DOHH2 (cell line): ENCODE measurements at regions not wholly inside any gene's neighbourhood (a gene's known extent, or its start where the extent isn't known, plus 50 kb on each side); places are given as distances from the start of the nearest gene placed in this dataset.
A peak's percentile ranks its signal among the peaks of the same experiment; 100 is the strongest.

ENCODE experiments used
- H3F3A ChIP-seq: fragments of 200-600 bp; sonication (generic), shearing (Covaris generic); 2 replicates; pipeline ENCODE4 v1.6.0; 2016; ENCODE audit warnings: antibody characterized with exemption, mild to moderate bottlenecking; ENCODE audit not compliant: control insufficient read depth, insufficient read depth
- H3K27ac ChIP-seq: fragments of 200-600 bp; sonication (generic); 2 replicates; pipeline ENCODE4 v1.5.1; 2014; ENCODE audit warnings: low read depth, mild to moderate bottlenecking, low read length, moderate library complexity
- H3K27me3 ChIP-seq: fragments of 200-600 bp; sonication (generic); 2 replicates; pipeline ENCODE4 v1.6.1; 2014; ENCODE audit warnings: mild to moderate bottlenecking, low read length, mixed read lengths; ENCODE audit not compliant: control insufficient read depth
- H3K36me3 ChIP-seq: fragments of 200-600 bp; sonication (generic); 2 replicates; pipeline ENCODE4 v1.6.1; 2014; ENCODE audit warnings: mild to moderate bottlenecking, low read length, moderate library complexity, mixed read lengths; ENCODE audit not compliant: control insufficient read depth
- H3K4me1 ChIP-seq: fragments of 200-600 bp; sonication (generic); 2 replicates; pipeline ENCODE4 v1.6.1; 2014; ENCODE audit warnings: mild to moderate bottlenecking, low read length, mixed read lengths; ENCODE audit not compliant: control insufficient read depth
- H3K4me2 ChIP-seq: fragments of 200-600 bp; sonication (generic); 2 replicates; pipeline ENCODE4 v1.6.0; 2014; ENCODE audit warnings: mild to moderate bottlenecking, low read length, moderate library complexity
- H3K4me3 ChIP-seq: fragments of 200-600 bp; sonication (generic); 2 replicates; pipeline ENCODE4 v1.5.1; 2014; ENCODE audit warnings: mild to moderate bottlenecking, low read length, mixed read lengths
- H3K79me2 ChIP-seq: fragments of 200-600 bp; sonication (generic); 2 replicates; pipeline ENCODE4 v1.6.1; 2014; ENCODE audit warnings: mild to moderate bottlenecking, low read length, mixed read lengths; ENCODE audit not compliant: control insufficient read depth
- H3K9me2 ChIP-seq: fragments of 200-600 bp; sonication (generic); replicated peaks from 2 replicates; pipeline ENCODE4 v1.6.1; 2014; ENCODE audit warnings: mild to moderate bottlenecking, low read length, mixed read lengths; ENCODE audit not compliant: control insufficient read depth
- H3K9me3 ChIP-seq: fragments of 200-600 bp; sonication (generic); 2 replicates; pipeline ENCODE4 v1.6.1; 2014; ENCODE audit warnings: antibody characterized with exemption, low read length, mixed read lengths; ENCODE audit not compliant: control insufficient read depth, insufficient read depth
- H4K20me1 ChIP-seq: fragments of 200-600 bp; sonication (generic); 2 replicates; pipeline ENCODE4 v1.6.0; 2014; ENCODE audit warnings: low read depth, mild to moderate bottlenecking, antibody characterized with exemption, low read length, moderate library complexity; ENCODE audit not compliant: control insufficient read depth, insufficient read depth
- CTCF ChIP-seq: fragments of 200-600 bp; sonication (generic); IDR thresholded peaks from one replicate; pipeline ENCODE4 v1.5.1; 2014; ENCODE audit warnings: antibody characterized with exemption, mild to moderate bottlenecking, low read depth, low read length; ENCODE audit not compliant: poor library complexity, severe bottlenecking
- EZH2phosphoT487 ChIP-seq: fragments of 200-600 bp; sonication (generic); IDR thresholded peaks from 2 replicates; pipeline ENCODE4 v1.6.1; 2017; ENCODE audit warnings: borderline replicate concordance, mild to moderate bottlenecking, antibody characterized with exemption, low read length, moderate library complexity, mixed read lengths

- peak overlapping the region; percentile 36 for H3K4me2 ChIP-seq
- H4K20me1 ChIP-seq = no peaks in the 10 kb centered on the region
- H3K9me3 ChIP-seq = no peaks in the 10 kb centered on the region
- no peaks in the 10 kb centered on the region for H3K9me2 ChIP-seq
- peak overlapping the region; percentile 25 for H3K4me3 ChIP-seq
- H3F3A ChIP-seq = no peaks in the 10 kb centered on the region
- H3K27ac ChIP-seq = no peak overlapping the region
- H3K4me1 ChIP-seq = peaks cover 22% of the 10 kb centered on the region
- TF ChIP-seq EZH2phosphoT487 (no peak), CTCF (no peak)
- no peaks in the 10 kb centered on the region for H3K36me3 ChIP-seq
- no peaks in the 10 kb centered on the region for H3K27me3 ChIP-seq
- H3K79me2 ChIP-seq = no peaks in the 10 kb centered on the region
These were observed 272.9 kb upstream of the PTGER4 start for GRCh38 chr5:40406741-40407211.

DNA sequence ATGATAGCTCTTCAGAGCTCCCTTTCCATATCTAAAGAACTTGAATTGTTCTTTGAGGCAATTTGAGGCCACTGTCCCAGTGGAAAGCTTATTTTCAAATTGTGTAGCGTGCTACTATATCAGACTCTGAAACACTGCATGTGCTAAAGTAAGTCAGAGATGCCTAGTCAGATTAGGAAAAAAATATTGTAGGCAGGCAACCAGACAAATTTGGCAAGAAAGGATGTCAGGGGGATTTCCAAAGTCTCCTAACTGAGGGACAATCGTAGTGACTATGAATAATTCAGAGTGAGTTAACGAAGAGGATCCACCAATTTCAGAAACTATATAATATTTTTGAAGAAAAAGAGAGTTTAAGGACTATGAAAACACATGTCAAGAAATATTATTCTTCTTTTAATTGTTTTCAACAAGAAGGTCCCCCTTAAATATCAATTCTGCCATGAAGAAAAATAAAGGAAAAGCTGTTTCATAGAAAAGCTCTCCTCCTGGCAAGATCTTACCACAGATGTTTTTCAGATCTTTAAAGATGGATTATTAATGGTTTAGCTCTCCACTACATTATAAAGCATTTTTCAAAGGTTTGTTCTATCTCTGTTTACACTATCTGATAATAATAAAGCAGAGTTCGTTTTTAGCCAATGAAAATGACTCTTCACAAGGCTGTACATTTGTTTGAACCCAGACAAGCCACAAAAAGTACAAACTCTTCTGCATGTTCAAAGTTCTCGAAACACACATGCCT is 273.5 kb upstream of the PTGER4 start:
- Histone ChIP-seq H3K9me2 (no peaks in the 10 kb centered on the region), H3K27me3 (no peaks in the 10 kb centered on the region), H3K27ac (no peak overlapping the region), H3K4me2 (peak overlapping the region; percentile 36), H3K4me3 (peak overlapping the region; percentile 25), H3K36me3 (no peaks in the 10 kb centered on the region), H3K9me3 (no peaks in the 10 kb centered on the region), H3K4me1 (peaks cover 21% of the 10 kb centered on the region), H3F3A (no peaks in the 10 kb centered on the region), H4K20me1 (no peaks in the 10 kb centered on the region), H3K79me2 (no peaks in the 10 kb centered on the region)
- TF ChIP-seq EZH2phosphoT487 (no peak), CTCF (no peak)

DNA sequence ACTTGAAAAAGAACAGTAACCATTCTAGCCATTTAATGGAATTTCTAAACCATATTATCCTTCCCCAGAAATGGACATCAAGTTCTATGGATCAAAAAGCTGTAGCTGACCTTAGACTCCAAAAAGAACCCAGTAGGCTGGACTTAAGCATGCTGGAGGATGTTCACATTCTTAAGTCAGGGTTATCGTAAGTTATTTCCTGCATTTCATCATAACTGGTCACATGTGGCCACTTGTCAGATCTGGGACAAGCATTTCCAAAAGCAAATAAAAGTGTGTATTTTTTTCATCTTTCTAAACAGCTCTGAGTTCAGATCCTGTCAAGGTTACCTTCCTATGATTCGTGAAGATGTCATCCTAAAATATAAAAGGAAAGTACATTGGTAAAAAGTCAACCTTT is 274.5 kb upstream of the PTGER4 start:
- TF ChIP-seq CTCF (no peak), EZH2phosphoT487 (no peak)
- no peak overlapping the region for H3K27ac ChIP-seq
- no peak overlapping the region for H3K4me2 ChIP-seq

More for the DNA sequence above, 274.5 kb upstream of the PTGER4 start:
- no peaks in the 10 kb centered on the region for H4K20me1 ChIP-seq
- H3K4me3 ChIP-seq = no peak overlapping the region
- H3F3A ChIP-seq = no peaks in the 10 kb centered on the region
- no peaks in the 10 kb centered on the region for H3K9me3 ChIP-seq
- no peaks in the 10 kb centered on the region for H3K9me2 ChIP-seq
- no peaks in the 10 kb centered on the region for H3K27me3 ChIP-seq
- peaks cover 11% of the 10 kb centered on the region for H3K4me1 ChIP-seq
- H3K79me2 ChIP-seq = no peaks in the 10 kb centered on the region
- no peaks in the 10 kb centered on the region for H3K36me3 ChIP-seq
